C4-2B (cell line): ENCODE measurements at regions not wholly inside any gene's neighbourhood (a gene's known extent, or its start where the extent isn't known, plus 50 kb on each side); places are given as distances from the start of the nearest gene placed in this dataset.

Experiments used
- H3K27ac ChIP-seq: fragments of 450-650 bp; 2 replicates; pipeline ENCODE4 v1.5.1; 2017
- ZFX ChIP-seq: fragments of 450-650 bp; IDR thresholded peaks from 2 replicates; pipeline ENCODE4 v1.6.1; 2017
- TF ChIP-seq, protein P1 (sequence below): fragments of 450-650 bp; conservative IDR thresholded peaks from 2 replicates; pipeline ENCODE4 v1.5.1; 2017; ENCODE audit warnings: mild to moderate bottlenecking

DNA sequence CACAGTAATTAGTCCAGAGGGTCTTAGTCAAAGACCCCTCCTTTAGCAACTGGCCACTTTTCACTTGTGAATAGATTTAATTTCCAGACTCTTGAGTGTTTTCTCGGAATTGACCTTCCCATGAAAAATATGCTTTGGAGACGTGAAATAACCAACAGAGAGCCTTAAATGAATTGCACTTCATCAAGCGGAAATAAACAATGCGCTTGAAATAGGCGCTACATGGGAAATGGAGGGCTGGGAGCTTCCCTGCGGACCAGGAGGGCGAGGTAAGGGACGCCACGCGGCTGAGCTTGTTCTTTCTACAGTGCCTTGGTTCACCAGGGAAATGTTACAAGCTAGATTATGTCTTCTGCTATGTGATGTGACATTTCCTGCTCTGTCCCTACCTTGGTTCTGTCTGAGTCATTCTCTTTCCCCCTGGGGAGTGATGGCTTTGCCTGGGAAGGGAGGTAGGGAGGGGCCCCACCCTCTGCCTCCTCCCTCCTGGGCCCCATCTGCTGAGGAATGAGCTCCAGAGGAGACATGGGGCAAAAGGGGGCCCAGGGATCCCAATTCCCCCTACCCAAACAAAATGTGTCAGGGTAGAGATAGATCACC is 619.3 kb downstream of the PTPRU start:
- TF ChIP-seq, protein P1, sequence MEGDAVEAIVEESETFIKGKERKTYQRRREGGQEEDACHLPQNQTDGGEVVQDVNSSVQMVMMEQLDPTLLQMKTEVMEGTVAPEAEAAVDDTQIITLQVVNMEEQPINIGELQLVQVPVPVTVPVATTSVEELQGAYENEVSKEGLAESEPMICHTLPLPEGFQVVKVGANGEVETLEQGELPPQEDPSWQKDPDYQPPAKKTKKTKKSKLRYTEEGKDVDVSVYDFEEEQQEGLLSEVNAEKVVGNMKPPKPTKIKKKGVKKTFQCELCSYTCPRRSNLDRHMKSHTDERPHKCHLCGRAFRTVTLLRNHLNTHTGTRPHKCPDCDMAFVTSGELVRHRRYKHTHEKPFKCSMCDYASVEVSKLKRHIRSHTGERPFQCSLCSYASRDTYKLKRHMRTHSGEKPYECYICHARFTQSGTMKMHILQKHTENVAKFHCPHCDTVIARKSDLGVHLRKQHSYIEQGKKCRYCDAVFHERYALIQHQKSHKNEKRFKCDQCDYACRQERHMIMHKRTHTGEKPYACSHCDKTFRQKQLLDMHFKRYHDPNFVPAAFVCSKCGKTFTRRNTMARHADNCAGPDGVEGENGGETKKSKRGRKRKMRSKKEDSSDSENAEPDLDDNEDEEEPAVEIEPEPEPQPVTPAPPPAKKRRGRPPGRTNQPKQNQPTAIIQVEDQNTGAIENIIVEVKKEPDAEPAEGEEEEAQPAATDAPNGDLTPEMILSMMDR: no peak
- TF ChIP-seq ZFX: no peak
- no peak overlapping the region for H3K27ac ChIP-seq

DNA sequence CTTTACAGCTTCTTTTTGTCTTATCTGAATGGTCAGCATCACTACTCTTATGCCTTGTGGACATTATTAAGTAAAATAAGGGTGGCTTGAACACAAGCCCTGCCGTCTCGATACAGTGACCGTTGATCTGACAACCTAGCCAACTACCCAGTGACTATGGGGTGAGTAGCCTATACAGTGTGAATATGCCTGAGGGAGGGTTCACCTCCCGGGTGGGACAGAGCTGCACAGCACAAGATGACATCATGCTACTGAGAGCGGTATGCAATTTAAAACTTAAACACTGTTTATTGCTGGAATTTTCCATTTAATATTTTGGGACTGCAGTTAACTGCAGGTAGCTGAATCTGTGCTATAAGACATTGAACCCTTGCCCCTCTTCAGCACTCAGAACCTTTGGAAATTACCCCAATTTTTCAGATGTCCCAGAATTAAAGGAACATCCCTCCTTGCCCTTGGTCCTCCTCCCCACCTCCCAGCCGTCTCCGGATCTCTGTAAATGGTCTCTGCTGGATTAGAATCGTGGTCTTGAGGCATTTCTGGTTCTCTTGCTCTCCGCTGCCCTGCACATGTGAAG is 618.5 kb downstream of the PTPRU start:
- TF ChIP-seq ZFX: no peak
- TF ChIP-seq, protein P1: no peak
- no peak overlapping the region for H3K27ac ChIP-seq

DNA sequence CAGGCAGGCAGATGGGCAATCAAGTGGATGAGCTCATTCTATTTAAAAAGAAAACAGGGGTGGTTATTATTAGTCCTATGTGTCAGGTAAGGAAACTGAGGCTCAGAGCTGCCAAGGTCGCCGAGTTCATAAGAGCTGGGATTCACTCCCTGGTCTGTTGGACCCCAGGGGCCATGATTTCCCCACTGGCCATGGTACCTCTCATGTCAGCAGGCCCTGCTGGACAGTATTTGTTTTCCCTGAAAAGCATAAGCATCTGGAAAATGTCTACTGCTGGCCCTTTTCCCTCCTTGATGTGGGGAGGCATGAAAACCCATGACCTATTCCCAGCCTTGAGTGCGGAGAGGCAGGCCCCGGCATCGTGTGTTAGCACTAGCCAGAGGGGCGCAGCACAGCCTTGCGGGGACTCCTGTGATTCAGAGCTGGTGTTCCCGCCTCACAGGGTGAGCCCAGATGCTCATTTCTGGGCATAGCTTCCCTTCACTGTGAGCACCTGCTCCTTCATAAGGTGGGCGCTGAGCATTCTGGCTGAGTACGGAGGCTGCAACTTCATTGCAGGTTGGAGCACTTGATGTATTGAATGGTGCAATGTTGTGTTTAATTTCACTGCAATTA is 617.5 kb downstream of the PTPRU start:
- TF ChIP-seq, protein P1: no peak
- no peak for TF ChIP-seq ZFX
- H3K27ac ChIP-seq: no peak overlapping the region

DNA sequence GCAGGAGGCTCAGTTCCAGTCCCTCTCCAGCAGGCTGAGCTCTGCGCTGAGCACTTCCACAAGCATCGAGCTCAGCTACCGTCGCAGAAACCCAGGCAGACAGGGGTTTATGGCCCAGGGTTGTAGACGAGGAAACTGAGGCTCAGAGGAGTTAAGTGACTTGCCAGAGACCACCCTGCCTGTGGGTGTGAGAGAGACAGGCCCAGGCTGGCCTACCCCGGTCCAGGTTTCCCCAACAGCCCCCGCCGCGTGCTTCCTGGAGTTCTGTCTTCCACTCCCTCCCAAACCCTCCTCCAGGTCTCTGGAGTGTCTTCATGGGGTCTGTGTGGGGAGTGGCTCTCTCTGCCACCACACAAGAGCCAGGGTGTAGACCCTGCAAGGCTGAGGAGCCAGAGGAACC is 615.9 kb downstream of the PTPRU start:
- TF ChIP-seq ZFX: no peak
- TF ChIP-seq, protein P1: no peak

DNA sequence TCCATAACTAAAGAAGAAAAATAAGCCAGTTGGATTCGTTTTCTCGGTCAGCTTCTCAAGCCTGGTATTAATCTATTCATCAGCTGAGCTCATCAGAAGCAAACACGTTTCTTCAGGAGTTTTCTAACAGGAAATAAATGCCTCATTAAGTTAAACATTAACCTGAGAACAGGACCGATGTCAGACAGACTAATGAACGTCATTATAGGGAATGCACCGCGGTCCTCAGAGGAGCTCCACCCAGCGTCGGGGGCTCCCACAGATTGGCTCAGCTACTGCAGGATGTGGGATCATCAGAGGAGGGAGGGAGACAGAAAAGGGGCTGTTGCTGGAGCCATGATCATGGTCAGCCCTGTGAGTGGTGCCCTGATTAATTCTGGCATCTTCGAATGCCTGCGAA is 615.4 kb downstream of the PTPRU start:
- TF ChIP-seq, protein P1: no peak
- no peak for TF ChIP-seq ZFX
- H3K27ac ChIP-seq: no peak overlapping the region

More for the DNA sequence above, 615.9 kb downstream of the PTPRU start:
- H3K27ac ChIP-seq: no peak overlapping the region

DNA sequence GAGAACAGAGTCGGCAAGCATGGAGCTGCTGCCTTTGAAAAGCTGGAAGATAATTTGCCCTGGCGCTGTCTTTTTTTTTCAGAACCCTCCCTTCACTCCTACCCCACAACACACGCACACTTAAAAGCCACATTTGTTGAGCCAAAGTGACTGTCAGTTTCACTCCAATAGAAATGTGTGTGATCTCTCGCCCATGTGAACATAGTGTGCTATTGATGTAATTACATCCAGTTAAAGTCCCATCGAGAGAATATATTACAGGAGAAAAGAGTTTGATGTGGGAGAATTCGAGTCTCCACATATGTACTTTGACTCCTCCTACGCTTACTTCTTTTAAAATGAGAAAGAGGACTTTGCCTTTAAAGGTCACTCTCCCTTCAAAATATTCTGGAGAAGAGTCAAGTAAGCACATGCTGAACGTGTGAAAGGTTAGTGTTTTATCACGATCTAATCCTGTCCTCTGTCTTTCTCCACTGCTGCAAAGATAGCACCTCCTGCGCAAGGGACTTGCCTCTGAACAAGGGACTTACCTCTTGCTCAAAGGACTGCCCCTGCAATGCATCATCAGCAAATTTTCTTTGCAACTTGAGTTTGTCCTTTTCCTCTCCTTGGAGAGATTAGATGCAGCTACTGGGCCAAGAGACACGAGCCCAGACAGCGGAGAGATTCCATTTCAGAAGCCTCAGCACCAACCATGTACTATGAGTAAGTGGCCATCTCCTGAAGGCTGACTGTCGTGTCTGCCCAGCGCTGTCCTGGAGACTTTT is 613.9 kb downstream of the PTPRU start:
- no peak overlapping the region for H3K27ac ChIP-seq
- TF ChIP-seq, protein P1: no peak
- no peak for TF ChIP-seq ZFX
